ENCODE measurements at regions not wholly inside any gene's neighbourhood (a gene's known extent, or its start where the extent isn't known, plus 50 kb on each side); places are given as distances from the start of the nearest gene placed in this dataset.
A peak's percentile ranks its signal among the peaks of the same experiment; 100 is the strongest.

DNA sequence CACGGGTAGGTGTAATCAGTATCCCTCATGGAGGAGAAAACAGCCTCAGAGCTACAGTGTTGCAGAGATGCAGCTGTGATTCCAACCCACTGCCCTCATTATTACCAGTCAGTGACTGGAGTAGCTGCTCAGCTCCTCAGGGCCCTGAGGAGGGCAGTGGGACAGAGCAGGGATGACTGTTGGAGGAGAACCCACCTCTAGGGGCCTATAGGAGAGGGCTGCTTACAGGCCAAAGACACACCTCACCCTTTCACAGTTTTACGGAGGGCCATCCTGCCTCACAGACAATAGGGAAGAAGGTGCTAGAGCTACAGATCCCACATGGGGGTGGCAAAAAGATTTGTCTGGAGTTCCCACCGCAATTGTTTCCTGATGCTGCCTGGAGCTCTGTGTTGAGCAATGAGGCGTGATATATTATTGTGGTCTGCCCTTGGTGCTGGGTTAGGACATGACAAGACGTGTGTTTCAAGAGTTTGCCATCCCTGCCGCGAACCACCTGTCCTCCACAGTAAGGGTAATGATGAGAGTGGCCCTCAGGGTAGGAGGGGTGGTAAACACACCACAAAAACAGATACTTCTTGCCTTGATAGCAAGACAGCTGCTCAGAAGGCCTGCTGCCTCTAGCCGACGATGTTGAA is 140.5 kb upstream of the TPM1 start:
- TF ChIP-seq, protein P1, sequence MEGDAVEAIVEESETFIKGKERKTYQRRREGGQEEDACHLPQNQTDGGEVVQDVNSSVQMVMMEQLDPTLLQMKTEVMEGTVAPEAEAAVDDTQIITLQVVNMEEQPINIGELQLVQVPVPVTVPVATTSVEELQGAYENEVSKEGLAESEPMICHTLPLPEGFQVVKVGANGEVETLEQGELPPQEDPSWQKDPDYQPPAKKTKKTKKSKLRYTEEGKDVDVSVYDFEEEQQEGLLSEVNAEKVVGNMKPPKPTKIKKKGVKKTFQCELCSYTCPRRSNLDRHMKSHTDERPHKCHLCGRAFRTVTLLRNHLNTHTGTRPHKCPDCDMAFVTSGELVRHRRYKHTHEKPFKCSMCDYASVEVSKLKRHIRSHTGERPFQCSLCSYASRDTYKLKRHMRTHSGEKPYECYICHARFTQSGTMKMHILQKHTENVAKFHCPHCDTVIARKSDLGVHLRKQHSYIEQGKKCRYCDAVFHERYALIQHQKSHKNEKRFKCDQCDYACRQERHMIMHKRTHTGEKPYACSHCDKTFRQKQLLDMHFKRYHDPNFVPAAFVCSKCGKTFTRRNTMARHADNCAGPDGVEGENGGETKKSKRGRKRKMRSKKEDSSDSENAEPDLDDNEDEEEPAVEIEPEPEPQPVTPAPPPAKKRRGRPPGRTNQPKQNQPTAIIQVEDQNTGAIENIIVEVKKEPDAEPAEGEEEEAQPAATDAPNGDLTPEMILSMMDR (IDR thresholded peaks at IDR 0.05) = no peak
- Histone ChIP-seq H3K4me1 (peaks cover 3 to 23% of the 10 kb centered on the region in 2 donors), H3K27me3 (no peaks in the 10 kb centered on the region), H3K4me3 (no peak overlapping the region), H3K9me3 (no peaks in the 10 kb centered on the region), H3K36me3 (no peaks in the 10 kb centered on the region), H3K27ac (peak overlapping the region in 1 of 2 donors; percentile 81)
- intact Hi-C loops (cut with DNase I) = no loop called here
- no peak for DNase-seq (ENCODE audit: low spot score in 2 of 2)

DNA sequence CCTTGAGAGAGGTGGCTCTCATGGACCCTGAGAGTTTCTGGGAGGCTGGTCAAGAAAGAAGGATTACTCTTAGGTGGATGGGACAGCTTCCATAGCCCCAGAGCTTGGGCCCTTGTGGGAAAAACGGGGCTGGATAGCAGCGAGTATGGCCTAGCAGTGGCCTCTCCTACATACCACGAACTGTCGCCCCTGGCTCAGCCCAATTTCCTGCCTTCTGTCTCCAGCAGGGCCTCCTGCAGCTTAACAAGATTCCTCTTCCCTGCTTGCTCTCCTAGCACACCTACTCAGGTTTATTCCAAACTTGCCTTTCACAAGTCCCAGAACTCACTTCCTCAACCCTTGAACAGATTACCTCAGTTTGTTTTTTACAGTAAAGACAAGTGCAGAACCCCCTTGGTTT is 139.7 kb upstream of the TPM1 start:
- H3K27ac ChIP-seq = no peak overlapping the region
- intact Hi-C loops (cut with DNase I) = no loop called here

DNA sequence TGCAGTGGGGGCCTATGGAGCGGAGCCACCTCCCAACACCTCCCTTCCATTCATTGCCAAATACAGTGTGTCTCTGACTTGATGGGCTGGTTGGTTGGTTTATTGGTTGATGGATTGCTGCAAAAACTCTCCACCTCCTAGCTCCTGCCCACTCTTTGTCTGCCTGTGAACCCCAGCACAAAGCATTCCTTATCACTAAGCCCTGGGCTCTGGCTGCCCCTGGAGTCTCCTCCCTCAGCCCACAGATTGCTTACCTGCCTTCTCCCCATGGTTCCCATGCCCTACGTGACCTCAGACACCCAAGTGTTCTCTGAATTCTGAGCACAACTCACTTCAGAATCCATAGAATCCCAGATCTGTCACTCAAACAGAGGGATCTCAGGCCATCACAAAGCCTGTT is 139.1 kb upstream of the TPM1 start:
- no peak for DNase-seq (ENCODE audit: low spot score in 2 of 2)
- Histone ChIP-seq H3K9me3 (no peaks in the 10 kb centered on the region), H3K27ac (no peak overlapping the region), H3K36me3 (no peaks in the 10 kb centered on the region), H3K4me3 (no peak overlapping the region), H3K27me3 (no peaks in the 10 kb centered on the region), H3K4me1 (peaks cover 3 to 18% of the 10 kb centered on the region in 2 donors)
- TF ChIP-seq, protein P1 (IDR thresholded peaks at IDR 0.05) = no peak
- intact Hi-C loops (cut with DNase I) = no loop called here

More for the DNA sequence above, 139.7 kb upstream of the TPM1 start:
- Histone ChIP-seq H3K36me3 (no peaks in the 10 kb centered on the region), H3K9me3 (no peaks in the 10 kb centered on the region), H3K27me3 (no peaks in the 10 kb centered on the region), H3K4me1 (peaks cover 3 to 18% of the 10 kb centered on the region in 2 donors), H3K4me3 (no peak overlapping the region)
- TF ChIP-seq, protein P1 (IDR thresholded peaks at IDR 0.05) = no peak
- no peak for DNase-seq (ENCODE audit: low spot score in 2 of 2)

DNA sequence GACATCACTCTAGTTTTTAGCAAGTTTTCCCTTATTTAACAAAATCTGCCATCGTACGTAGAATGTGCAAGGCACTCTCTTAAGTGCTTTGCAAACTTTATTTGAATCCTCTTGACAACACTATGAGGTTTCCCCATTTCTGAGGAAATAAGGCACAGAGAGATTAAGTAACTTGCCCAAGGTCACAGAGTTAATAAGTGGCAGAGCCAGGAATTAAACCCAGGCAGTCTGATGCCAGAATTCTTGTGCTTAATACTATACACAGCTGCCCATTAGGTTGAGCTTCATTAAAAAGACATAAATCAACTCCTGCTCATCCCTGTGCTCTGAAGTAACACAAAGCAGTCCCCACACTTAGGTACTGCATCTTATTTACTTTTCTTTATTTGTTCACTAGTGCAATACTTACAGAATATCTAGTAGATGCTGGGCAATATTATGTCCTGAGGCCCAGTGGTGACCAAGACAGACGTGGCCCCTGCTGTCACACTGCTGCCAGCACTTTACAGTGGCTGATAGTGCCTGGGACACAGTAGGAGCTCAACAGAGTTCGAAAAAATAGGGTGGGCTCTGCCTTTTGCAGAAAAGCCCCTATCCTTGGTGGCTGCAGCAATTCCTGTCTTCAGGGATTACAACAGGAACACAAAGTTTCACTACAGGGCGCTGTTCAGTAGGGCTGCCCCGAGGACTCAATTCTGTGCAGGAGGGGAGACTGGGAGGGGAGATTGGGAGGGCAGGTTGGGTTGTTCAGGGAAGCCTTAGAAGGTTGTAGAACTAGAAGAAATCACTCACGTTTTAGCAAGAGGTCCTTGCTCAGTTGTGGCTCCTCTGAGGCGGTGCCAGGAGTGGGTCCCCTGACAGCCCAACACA is 138.3 kb upstream of the TPM1 start:
- Histone ChIP-seq H3K27me3 (no peaks in the 10 kb centered on the region), H3K27ac (no peak overlapping the region), H3K4me3 (no peak overlapping the region), H3K9me3 (no peaks in the 10 kb centered on the region), H3K36me3 (no peaks in the 10 kb centered on the region), H3K4me1 (peaks cover 0 to 11% of the 10 kb centered on the region in 2 donors)
- no peak for DNase-seq (ENCODE audit: low spot score in 2 of 2)
- intact Hi-C loops (cut with DNase I) = no loop called here
- TF ChIP-seq, protein P1 (IDR thresholded peaks at IDR 0.05) = no peak

DNA sequence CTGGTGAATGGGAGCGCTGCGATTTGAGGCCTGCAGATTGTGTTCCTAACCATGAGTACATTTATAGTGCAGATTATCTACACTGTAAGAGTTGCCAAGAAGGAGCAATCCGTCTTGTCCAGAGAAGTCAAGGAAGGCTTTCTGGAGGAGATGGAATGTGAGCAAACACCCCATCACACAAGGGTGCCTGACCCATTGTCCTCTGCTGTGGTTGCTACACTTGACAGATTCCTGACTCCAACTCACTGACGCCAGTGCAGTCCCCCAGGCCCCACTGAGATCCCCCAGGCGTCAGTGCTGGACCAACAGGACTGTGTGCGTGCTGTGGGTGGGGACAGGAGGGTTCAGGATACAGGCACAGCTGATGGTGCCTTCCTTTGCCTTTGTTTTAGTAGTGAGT is 135.9 kb upstream of the TPM1 start:
- TF ChIP-seq, protein P1 (IDR thresholded peaks at IDR 0.05) = no peak
- Histone ChIP-seq H3K4me1 (peaks cover 0 to 3% of the 10 kb centered on the region in 2 donors), H3K27ac (no peak overlapping the region), H3K27me3 (no peaks in the 10 kb centered on the region), H3K36me3 (no peaks in the 10 kb centered on the region), H3K4me3 (no peak overlapping the region), H3K9me3 (no peaks in the 10 kb centered on the region)
- intact Hi-C loops (cut with DNase I) = no loop called here
- no peak for DNase-seq (ENCODE audit: low spot score in 2 of 2)

Data from ascending aorta (tissue), 2 donors.